ENCODE measurements at regions not wholly inside any gene's neighbourhood (a gene's known extent, or its start where the extent isn't known, plus 50 kb on each side); places are given as distances from the start of the nearest gene placed in this dataset.

- TF ChIP-seq, protein P1, sequence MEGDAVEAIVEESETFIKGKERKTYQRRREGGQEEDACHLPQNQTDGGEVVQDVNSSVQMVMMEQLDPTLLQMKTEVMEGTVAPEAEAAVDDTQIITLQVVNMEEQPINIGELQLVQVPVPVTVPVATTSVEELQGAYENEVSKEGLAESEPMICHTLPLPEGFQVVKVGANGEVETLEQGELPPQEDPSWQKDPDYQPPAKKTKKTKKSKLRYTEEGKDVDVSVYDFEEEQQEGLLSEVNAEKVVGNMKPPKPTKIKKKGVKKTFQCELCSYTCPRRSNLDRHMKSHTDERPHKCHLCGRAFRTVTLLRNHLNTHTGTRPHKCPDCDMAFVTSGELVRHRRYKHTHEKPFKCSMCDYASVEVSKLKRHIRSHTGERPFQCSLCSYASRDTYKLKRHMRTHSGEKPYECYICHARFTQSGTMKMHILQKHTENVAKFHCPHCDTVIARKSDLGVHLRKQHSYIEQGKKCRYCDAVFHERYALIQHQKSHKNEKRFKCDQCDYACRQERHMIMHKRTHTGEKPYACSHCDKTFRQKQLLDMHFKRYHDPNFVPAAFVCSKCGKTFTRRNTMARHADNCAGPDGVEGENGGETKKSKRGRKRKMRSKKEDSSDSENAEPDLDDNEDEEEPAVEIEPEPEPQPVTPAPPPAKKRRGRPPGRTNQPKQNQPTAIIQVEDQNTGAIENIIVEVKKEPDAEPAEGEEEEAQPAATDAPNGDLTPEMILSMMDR (IDR thresholded peaks at IDR 0.05; ENCODE audit: low read depth, low read length): no peak
- TF ChIP-seq EZH2phosphoT487 (IDR thresholded peaks at IDR 0.05; ENCODE audit: low read depth): no peak
Observed at GRCh38 chr5:146993876-146994530, 115.4 kb upstream of the PPP2R2B start.
